ENCODE measurements at regions not wholly inside any gene's neighbourhood (a gene's known extent, or its start where the extent isn't known, plus 50 kb on each side); places are given as distances from the start of the nearest gene placed in this dataset.

- TF ChIP-seq POLR2AphosphoS5 (IDR thresholded peaks at IDR 0.05) (no peak), CTCF (IDR thresholded peaks at IDR 0.05) (no peak), POLR2A (IDR thresholded peaks at IDR 0.05) (no peak)
These were observed 1628.9 kb downstream of the PCDH7 start for GRCh38 chr4:32349026-32349425.
